Aorta (tissue), 5 donors: ENCODE measurements at regions not wholly inside any gene's neighbourhood (a gene's known extent, or its start where the extent isn't known, plus 50 kb on each side); places are given as distances from the start of the nearest gene placed in this dataset.
A peak's percentile ranks its signal among the peaks of the same experiment; 100 is the strongest.
"Not testable (repeated sequence)": the region's sequence is repeated elsewhere in the genome, so short reads cannot be mapped to it uniquely, and the experiment has no call there.

ENCODE experiments used
- ATAC-seq: fragments of 200-7000 bp; cut with Tn5 transposase; one replicate; pipeline ENCODE4 v1.9.1; 2022; ENCODE audit warnings: moderate library complexity; ENCODE audit not compliant: low FRiP score
- DNase-seq, 2 donors: peaks; one replicate each; pipeline ENCODE4 v3.0.0-alpha.2; 2020
- H3K27ac ChIP-seq, 2 donors: one replicate each; pipeline ENCODE4 v1.5.1; 2013; ENCODE audit warnings: low read length in 2 of 2, mild to moderate bottlenecking in 2 of 2, moderate library complexity in 2 of 2, control low read depth in 1 of 2, inconsistent platforms in 1 of 2, low read depth in 1 of 2
- H3K27me3 ChIP-seq, 2 donors: one replicate each; pipeline ENCODE4 v1.6.1; 2013; ENCODE audit warnings: control low read depth in 1 of 2, low read length in 1 of 2, mild to moderate bottlenecking in 1 of 2, moderate library complexity in 1 of 2; ENCODE audit not compliant: insufficient read depth in 2 of 2, control insufficient read depth in 1 of 2
- H3K36me3 ChIP-seq, 2 donors: one replicate each; pipeline ENCODE4 v1.6.1; 2013; ENCODE audit warnings: control low read depth in 1 of 2, low read length in 1 of 2, mild to moderate bottlenecking in 1 of 2; ENCODE audit not compliant: insufficient read depth in 2 of 2, control insufficient read depth in 1 of 2
- H3K4me1 ChIP-seq, 2 donors: one replicate each; pipeline ENCODE4 v1.6.1; 2013; ENCODE audit warnings: low read length in 2 of 2, control low read depth in 1 of 2, mild to moderate bottlenecking in 1 of 2, moderate library complexity in 1 of 2; ENCODE audit not compliant: insufficient read depth in 2 of 2, control insufficient read depth in 1 of 2
- H3K4me3 ChIP-seq, 2 donors: one replicate each; pipeline ENCODE4 v1.5.1; 2013; ENCODE audit warnings: low read length in 2 of 2, control low read depth in 1 of 2, mild to moderate bottlenecking in 1 of 2
- H3K9me3 ChIP-seq: one replicate; pipeline ENCODE4 v1.6.1; 2013; ENCODE audit warnings: mild to moderate bottlenecking, low read length; ENCODE audit not compliant: control insufficient read depth
- WGBS, 2 donors: extraction: QIAGEN DNeasy Blood & Tissue Kit; methylation state at CpG; one replicate each; pipeline ENCODE4 v1.1.7; 2013; 5-methylcytosine and 5-hydroxymethylcytosine counted together
- intact Hi-C, 2 donors: fragments of 100-400 bp; cut with DNase I; formaldehyde crosslinking; loops; one replicate each; pipeline versions ENCODE4 v1.14.2 to v1.15.0; 2022
- donor health status: healthy with polysubstance abuse.
- donor health status: Bipolar disorder and iron deficiency.
- donor health status: DM: no; HTN: no; CAD: no.
- donor health status: DM: no; HTN: no; CAD: no.
- donor health status: DM: yes; HTN: yes; CAD: no.

DNA sequence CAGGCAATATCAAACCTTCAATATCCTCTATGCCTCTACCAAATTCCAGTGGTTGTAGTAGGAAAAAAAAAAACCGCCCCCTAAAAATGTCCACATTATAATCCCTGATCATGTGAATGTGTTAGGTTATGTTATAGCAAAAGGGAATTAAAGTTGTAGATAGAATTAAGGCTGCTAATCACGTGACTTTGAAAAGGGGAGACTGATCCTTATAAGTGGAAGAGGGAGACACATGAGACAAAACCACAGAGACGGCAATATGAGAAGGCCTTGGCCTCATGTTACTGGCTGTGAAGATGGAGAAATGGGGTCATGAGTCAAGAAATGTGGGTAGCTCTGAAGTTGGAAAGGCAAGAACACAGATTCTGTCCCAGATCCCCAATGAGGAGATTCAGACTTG is 1711.3 kb downstream of the KHDRBS2 start:
- H3K27me3 ChIP-seq, H3K4me3 ChIP-seq, H3K36me3 ChIP-seq, H3K27ac ChIP-seq, H3K4me1 ChIP-seq, intact Hi-C loops, DNase-seq, H3K9me3 ChIP-seq, ATAC-seq: not testable (repeated sequence)
- WGBS, 2 donors, result 49 to 58% methylated on average over 3 of the region's 3 CpGs

DNA sequence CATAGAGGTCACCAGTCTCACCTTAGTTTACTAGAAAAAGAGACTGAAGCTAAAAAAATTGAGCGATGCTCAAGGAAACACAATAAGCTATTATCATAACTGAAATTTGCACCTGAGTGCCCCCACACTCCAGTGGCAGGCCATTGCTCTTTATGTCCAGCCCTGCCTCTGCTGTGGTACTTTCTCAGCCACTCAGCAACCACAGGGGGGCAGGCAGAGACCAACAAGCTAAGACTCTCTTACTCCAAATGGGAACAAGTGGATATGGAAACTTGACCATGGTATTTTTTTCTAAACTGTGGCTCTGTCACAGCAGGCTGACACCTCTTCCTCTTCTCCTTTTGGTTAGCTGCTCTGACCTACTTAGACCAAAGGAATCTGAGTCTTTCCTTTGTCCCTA is 1713.4 kb downstream of the KHDRBS2 start:
- ATAC-seq, intact Hi-C loops, H3K9me3 ChIP-seq, H3K4me3 ChIP-seq, H3K27me3 ChIP-seq, H3K36me3 ChIP-seq, H3K4me1 ChIP-seq, H3K27ac ChIP-seq: not testable (repeated sequence)
- peak in 1 of 2 donors; percentile 43 for DNase-seq
- 82 to 95% methylated on average over 1 of the region's 1 CpG for WGBS, 2 donors

DNA sequence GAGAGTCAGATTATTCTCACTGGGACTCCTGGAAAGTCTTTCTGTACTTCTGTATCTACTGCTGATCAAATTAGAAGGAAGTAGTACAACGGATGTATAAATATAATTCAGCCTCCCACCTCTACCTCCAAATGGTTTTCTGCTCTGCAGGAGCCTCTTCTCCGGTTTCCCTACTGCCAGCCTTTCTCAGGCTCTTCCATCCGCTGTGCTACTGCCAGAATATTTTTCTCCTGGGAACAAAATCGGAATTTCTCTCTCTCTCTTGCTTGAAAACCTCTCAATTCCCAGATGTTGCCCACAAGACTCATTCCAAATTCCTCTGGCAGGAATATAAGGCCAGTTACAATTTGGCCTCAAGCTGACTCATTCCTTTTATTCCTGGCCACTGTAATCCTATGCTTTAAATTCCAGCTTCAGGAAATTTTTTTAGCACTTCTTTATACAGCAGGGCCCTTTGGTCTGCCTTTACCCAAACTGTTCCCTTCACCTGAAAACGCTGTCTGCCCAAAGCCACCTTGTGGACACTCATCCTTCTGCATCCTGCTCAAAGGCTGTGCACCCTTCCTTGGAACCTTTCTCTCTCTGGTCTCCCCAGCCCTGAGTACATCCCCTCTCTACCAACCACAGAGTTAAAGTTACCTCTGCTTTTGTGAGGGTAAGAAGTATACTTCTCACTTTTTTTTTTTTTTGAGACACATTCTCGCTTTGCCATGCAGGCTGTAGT is 1714.6 kb downstream of the KHDRBS2 start:
- H3K27ac ChIP-seq, intact Hi-C loops, H3K9me3 ChIP-seq, H3K4me3 ChIP-seq, H3K4me1 ChIP-seq, H3K36me3 ChIP-seq, ATAC-seq, H3K27me3 ChIP-seq, DNase-seq: not testable (repeated sequence)
- 16 to 20% methylated on average over 6 of the region's 6 CpGs for WGBS, 2 donors

- H3K4me3 ChIP-seq, intact Hi-C loops, DNase-seq, H3K4me1 ChIP-seq, H3K27ac ChIP-seq, H3K27me3 ChIP-seq, ATAC-seq, H3K36me3 ChIP-seq, H3K9me3 ChIP-seq: not testable (repeated sequence)
- WGBS, 2 donors, result 84 to 89% methylated on average over 2 of the region's 2 CpGs
Observed at GRCh38 chr6:60570599-60570998, 1715.4 kb downstream of the KHDRBS2 start.

DNA sequence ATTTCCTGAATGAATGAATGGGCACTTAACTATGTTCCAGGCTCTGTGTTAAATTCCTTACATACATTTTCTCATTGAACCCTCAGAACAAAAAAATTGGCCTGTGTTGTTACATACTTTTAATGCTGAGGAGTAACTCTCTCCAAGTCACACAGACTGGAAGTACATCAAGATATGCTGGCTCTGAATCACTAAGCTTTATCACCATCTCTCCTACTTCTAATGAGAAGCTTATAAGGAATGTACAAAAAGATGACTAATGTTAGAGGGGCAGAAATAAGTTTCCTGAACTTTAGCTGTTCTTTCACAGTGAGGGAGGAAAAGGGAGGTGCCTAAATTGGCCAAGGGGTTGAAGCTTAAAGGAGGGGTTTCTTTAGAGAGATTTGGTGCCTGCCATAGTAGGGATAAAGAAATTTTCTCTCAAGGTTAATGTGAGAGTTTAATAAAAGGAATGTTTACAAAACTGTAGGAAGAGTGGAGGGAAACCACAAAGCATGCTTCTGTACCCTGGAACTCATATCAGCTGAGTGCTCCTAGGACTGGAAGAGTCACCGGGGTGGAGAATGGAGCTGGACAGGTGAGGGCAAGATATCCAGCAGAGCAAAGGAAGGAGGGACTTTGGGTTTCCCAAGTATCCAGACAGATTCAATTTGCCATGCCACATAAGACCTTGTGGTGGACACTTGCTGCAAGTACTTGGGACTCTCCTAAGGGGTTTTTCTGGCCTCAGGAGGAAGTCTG is 1718.4 kb downstream of the KHDRBS2 start:
- H3K36me3 ChIP-seq, intact Hi-C loops, H3K27me3 ChIP-seq, H3K27ac ChIP-seq, H3K4me1 ChIP-seq, ATAC-seq, DNase-seq, H3K9me3 ChIP-seq, H3K4me3 ChIP-seq: not testable (repeated sequence)
- 53 to 63% methylated on average over 1 of the region's 1 CpG for WGBS, 2 donors

GRCh38 chr6:60566387-60566786 is 1719.6 kb downstream of the KHDRBS2 start:
- H3K4me3 ChIP-seq, H3K36me3 ChIP-seq, H3K27ac ChIP-seq, H3K9me3 ChIP-seq, ATAC-seq, H3K4me1 ChIP-seq, DNase-seq, intact Hi-C loops, H3K27me3 ChIP-seq: not testable (repeated sequence)
- WGBS, 2 donors, result 90 to 92% methylated on average over 2 of the region's 2 CpGs

- H3K27me3 ChIP-seq, DNase-seq, H3K4me1 ChIP-seq, H3K27ac ChIP-seq, intact Hi-C loops, H3K36me3 ChIP-seq, H3K9me3 ChIP-seq, H3K4me3 ChIP-seq, ATAC-seq: not testable (repeated sequence)
- 79 to 85% methylated on average over 1 of the region's 1 CpG for WGBS, 2 donors
Observed at GRCh38 chr6:60559702-60560101, 1726.3 kb downstream of the KHDRBS2 start.

DNA sequence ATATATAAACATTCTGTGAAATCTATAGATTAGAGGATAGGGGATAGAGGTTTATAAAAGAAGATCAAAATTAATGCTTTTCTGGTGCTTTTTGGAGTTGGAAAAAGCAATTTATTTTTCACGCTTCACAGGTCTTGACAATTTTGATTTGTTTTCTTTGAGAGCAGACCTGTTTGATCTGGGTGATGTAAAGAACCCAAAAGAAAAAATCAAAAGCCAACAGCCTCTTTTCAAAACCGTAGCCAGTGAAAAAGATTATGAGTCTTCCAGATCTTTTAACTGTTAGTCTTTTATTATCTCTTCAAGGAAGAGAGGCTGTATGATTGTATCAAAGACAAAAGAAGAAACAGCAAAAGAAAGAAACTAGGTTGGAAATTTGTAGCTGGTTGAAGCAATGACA is 1738.7 kb downstream of the KHDRBS2 start:
- H3K27me3 ChIP-seq, H3K4me1 ChIP-seq, H3K36me3 ChIP-seq, H3K9me3 ChIP-seq, ATAC-seq, intact Hi-C loops, H3K27ac ChIP-seq, DNase-seq, H3K4me3 ChIP-seq: not testable (repeated sequence)
- 42 to 51% methylated on average over 2 of the region's 2 CpGs for WGBS, 2 donors

GRCh38 chr6:60524770-60525169 is 1761.3 kb downstream of the KHDRBS2 start:
- H3K9me3 ChIP-seq, H3K4me3 ChIP-seq, intact Hi-C loops, H3K36me3 ChIP-seq, H3K4me1 ChIP-seq, DNase-seq, H3K27me3 ChIP-seq, ATAC-seq, H3K27ac ChIP-seq: not testable (repeated sequence)
